Loucy (cell line): ENCODE measurements at regions not wholly inside any gene's neighbourhood (a gene's known extent, or its start where the extent isn't known, plus 50 kb on each side); places are given as distances from the start of the nearest gene placed in this dataset.

Source experiments
- H2AFZ ChIP-seq: fragments of 200-600 bp; sonication (generic); 2 replicates; pipeline ENCODE4 v1.6.0; 2016; ENCODE audit warnings: antibody characterized with exemption, mild to moderate bottlenecking, low read length, moderate library complexity
- H3F3A ChIP-seq: fragments of 200-600 bp; 2 replicates; pipeline ENCODE4 v1.6.0; 2016; ENCODE audit warnings: antibody characterized with exemption, low read depth, mild to moderate bottlenecking
- H3K27me3 ChIP-seq: fragments of 200-600 bp; sonication (generic); 2 replicates; pipeline ENCODE4 v1.6.1; 2014; ENCODE audit warnings: low read length, mild to moderate bottlenecking; ENCODE audit not compliant: insufficient read depth, poor library complexity, severe bottlenecking
- H3K36me3 ChIP-seq: fragments of 200-600 bp; sonication (generic); 2 replicates; pipeline ENCODE4 v1.6.1; 2016; ENCODE audit warnings: low read length; ENCODE audit not compliant: insufficient read depth
- H3K4me1 ChIP-seq: fragments of 200-600 bp; sonication (generic); 2 replicates; pipeline ENCODE4 v1.5.1; 2014; ENCODE audit warnings: low read length, mild to moderate bottlenecking; ENCODE audit not compliant: insufficient read depth, poor library complexity, severe bottlenecking
- H3K4me2 ChIP-seq: fragments of 200-600 bp; sonication (generic); 2 replicates; pipeline ENCODE4 v1.6.0; 2014; ENCODE audit warnings: antibody characterized with exemption, low read length, low read depth, mild to moderate bottlenecking; ENCODE audit not compliant: poor library complexity, severe bottlenecking
- H3K4me3 ChIP-seq: fragments of 200-600 bp; sonication (generic); 2 replicates; pipeline ENCODE4 v1.5.1; 2014; ENCODE audit warnings: low read length, mild to moderate bottlenecking, mixed read lengths; ENCODE audit not compliant: poor library complexity, severe bottlenecking
- H3K79me2 ChIP-seq: fragments of 200-600 bp; sonication (generic); 2 replicates; pipeline ENCODE4 v1.6.1; 2014; ENCODE audit warnings: low read length; ENCODE audit not compliant: insufficient read depth
- H3K9ac ChIP-seq: fragments of 200-600 bp; sonication (generic); 2 replicates; pipeline ENCODE4 v1.6.0; 2014; ENCODE audit warnings: mild to moderate bottlenecking, low read depth, low read length, moderate library complexity; ENCODE audit not compliant: poor library complexity, severe bottlenecking
- H3K9me2 ChIP-seq: fragments of 200-600 bp; sonication (generic); replicated peaks from 2 replicates; pipeline ENCODE4 v1.6.1; 2016; ENCODE audit warnings: low read depth, low read length, mixed read lengths
- H3K9me3 ChIP-seq: fragments of 200-600 bp; sonication (generic); 2 replicates; pipeline ENCODE4 v1.6.1; 2014; ENCODE audit warnings: mild to moderate bottlenecking, antibody characterized with exemption, low read length, low read depth; ENCODE audit not compliant: insufficient read depth
- H4K20me1 ChIP-seq: fragments of 200-600 bp; sonication (generic); 2 replicates; pipeline ENCODE4 v1.6.0; 2014; ENCODE audit warnings: antibody characterized with exemption, low read length, mild to moderate bottlenecking; ENCODE audit not compliant: insufficient read depth, poor library complexity, severe bottlenecking
- EZH2phosphoT487 ChIP-seq: fragments of 200-600 bp; IDR thresholded peaks from 2 replicates; pipeline ENCODE4 v1.6.1; 2018; ENCODE audit warnings: antibody characterized with exemption, mild to moderate bottlenecking, moderate library complexity, borderline replicate concordance
- TF ChIP-seq, protein P1 (sequence below): fragments of 200-600 bp; sonication (generic); conservative IDR thresholded peaks from 2 replicates; pipeline ENCODE4 v1.5.1; 2014; ENCODE audit warnings: mild to moderate bottlenecking, antibody characterized with exemption, low read length

GRCh38 chr6:151154418-151154817 is 85.3 kb upstream of the AKAP12 start:
- Histone ChIP-seq H3K4me1 (no peaks in the 10 kb centered on the region), H3K9ac (no peak overlapping the region)

DNA sequence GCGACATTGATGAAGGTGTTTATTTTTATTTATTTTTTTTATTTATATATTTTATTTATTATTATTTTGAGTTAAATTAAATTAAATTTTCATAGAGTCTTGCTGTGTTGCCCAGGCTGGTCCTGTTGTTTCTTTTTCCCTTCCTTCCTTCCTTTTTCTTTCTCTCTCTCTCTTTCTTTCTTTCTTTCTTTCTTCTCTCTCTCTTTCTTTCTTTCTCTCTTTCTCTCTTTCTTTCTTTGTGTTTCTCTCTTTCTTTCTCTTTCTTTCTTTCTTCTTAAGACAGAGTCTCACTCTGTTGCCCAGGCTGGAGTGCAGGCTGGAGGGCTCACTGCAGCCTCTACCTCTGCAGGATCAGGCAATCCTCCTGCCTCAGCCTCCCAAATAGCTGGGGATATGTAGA is 84.7 kb upstream of the AKAP12 start:
- TF ChIP-seq EZH2phosphoT487 = no peak
- TF ChIP-seq, protein P1, sequence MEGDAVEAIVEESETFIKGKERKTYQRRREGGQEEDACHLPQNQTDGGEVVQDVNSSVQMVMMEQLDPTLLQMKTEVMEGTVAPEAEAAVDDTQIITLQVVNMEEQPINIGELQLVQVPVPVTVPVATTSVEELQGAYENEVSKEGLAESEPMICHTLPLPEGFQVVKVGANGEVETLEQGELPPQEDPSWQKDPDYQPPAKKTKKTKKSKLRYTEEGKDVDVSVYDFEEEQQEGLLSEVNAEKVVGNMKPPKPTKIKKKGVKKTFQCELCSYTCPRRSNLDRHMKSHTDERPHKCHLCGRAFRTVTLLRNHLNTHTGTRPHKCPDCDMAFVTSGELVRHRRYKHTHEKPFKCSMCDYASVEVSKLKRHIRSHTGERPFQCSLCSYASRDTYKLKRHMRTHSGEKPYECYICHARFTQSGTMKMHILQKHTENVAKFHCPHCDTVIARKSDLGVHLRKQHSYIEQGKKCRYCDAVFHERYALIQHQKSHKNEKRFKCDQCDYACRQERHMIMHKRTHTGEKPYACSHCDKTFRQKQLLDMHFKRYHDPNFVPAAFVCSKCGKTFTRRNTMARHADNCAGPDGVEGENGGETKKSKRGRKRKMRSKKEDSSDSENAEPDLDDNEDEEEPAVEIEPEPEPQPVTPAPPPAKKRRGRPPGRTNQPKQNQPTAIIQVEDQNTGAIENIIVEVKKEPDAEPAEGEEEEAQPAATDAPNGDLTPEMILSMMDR = no peak

More at GRCh38 chr6:151154418-151154817, 85.3 kb upstream of the AKAP12 start:
- no peaks in the 10 kb centered on the region for H3K36me3 ChIP-seq
- no peak for TF ChIP-seq EZH2phosphoT487
- TF ChIP-seq, protein P1 = no peak
- no peak overlapping the region for H2AFZ ChIP-seq
- no peaks in the 10 kb centered on the region for H4K20me1 ChIP-seq
- no peaks in the 10 kb centered on the region for H3K9me3 ChIP-seq
- no peaks in the 10 kb centered on the region for H3F3A ChIP-seq
- no peaks in the 10 kb centered on the region for H3K9me2 ChIP-seq
- H3K79me2 ChIP-seq = no peaks in the 10 kb centered on the region
- no peaks in the 10 kb centered on the region for H3K27me3 ChIP-seq
- no peak overlapping the region for H3K4me2 ChIP-seq
- no peak overlapping the region for H3K4me3 ChIP-seq

GRCh38 chr6:151160929-151161757 is 78.6 kb upstream of the AKAP12 start:
- H3K36me3 ChIP-seq = no peaks in the 10 kb centered on the region
- H3K4me2 ChIP-seq = no peak overlapping the region
- no peak overlapping the region for H2AFZ ChIP-seq
- no peak overlapping the region for H3K4me3 ChIP-seq
- H3K9me3 ChIP-seq = no peaks in the 10 kb centered on the region
- H3K9ac ChIP-seq = no peak overlapping the region
- H3K27me3 ChIP-seq = no peaks in the 10 kb centered on the region
- no peak for TF ChIP-seq EZH2phosphoT487
- TF ChIP-seq, protein P1 = no peak
- no peaks in the 10 kb centered on the region for H3K4me1 ChIP-seq
- no peaks in the 10 kb centered on the region for H3K79me2 ChIP-seq
- no peaks in the 10 kb centered on the region for H3K9me2 ChIP-seq
- H3F3A ChIP-seq = no peaks in the 10 kb centered on the region
- H4K20me1 ChIP-seq = no peaks in the 10 kb centered on the region

More for the DNA sequence above, 84.7 kb upstream of the AKAP12 start:
- no peaks in the 10 kb centered on the region for H3K9me3 ChIP-seq
- H3F3A ChIP-seq = no peaks in the 10 kb centered on the region
- H2AFZ ChIP-seq = no peak overlapping the region
- H3K36me3 ChIP-seq = no peaks in the 10 kb centered on the region
- no peaks in the 10 kb centered on the region for H3K79me2 ChIP-seq
- H3K9ac ChIP-seq = no peak overlapping the region
- no peak overlapping the region for H3K4me3 ChIP-seq
- no peaks in the 10 kb centered on the region for H3K27me3 ChIP-seq
- H3K4me2 ChIP-seq = no peak overlapping the region
- H3K4me1 ChIP-seq = no peaks in the 10 kb centered on the region
- H4K20me1 ChIP-seq = no peaks in the 10 kb centered on the region
- H3K9me2 ChIP-seq = no peaks in the 10 kb centered on the region
